ENCODE measurements at regions not wholly inside any gene's neighbourhood (a gene's known extent, or its start where the extent isn't known, plus 50 kb on each side); places are given as distances from the start of the nearest gene placed in this dataset.
A peak's percentile ranks its signal among the peaks of the same experiment; 100 is the strongest.

- TF ChIP-seq PBX2 (CRISPR knock-in tag; IDR thresholded peaks at IDR 0.05; ENCODE audit: low read depth) (no peak), PBX2 (tag; conservative IDR thresholded peaks at IDR 0.05; ENCODE audit: low read depth) (no peak), ZNF280A (IDR thresholded peaks at IDR 0.05; ENCODE audit: low read depth, partially characterized antibody) (no peak), RBM22 (IDR thresholded peaks at IDR 0.05; ENCODE audit: low read depth, low read length, poor library complexity, severe bottlenecking) (no peak)
Observed at GRCh38 chr11:98659431-98659830, 361.3 kb upstream of the CNTN5 start (continued).

DNA sequence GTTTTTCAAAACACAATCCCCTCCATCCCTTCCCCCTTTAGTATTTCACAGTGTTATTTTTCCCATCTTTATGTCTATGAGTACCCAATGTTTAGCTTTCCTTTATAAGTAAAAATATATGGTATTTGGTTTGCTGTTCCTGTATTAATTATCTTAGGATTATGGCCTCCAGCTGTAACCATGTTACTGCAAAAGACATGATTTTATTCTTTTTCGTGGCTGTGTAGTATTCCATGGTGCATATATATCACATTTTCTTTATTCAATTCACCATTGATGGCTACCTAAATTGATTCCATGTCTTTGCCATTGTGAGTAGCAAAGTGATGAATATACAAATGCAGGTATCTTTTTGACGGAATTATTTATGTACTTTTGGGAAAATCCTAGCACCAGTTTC lies 346.4 kb upstream of the CNTN5 start:
- Histone ChIP-seq H3K4me3 (no peak overlapping the region), H3K4me1 (replicated peaks in 1 of 2; ENCODE audit: control insufficient read depth in 2 of 2, insufficient read depth in 2 of 2, low read length in 2 of 2) (no peaks in the 10 kb centered on the region), H3K36me3 (ENCODE audit: control insufficient read depth, insufficient read depth, low read length) (no peaks in the 10 kb centered on the region), H4K20me1 (replicated peaks; ENCODE audit: control insufficient read depth, insufficient read depth, low read length) (no peaks in the 10 kb centered on the region), H3K9me1 (ENCODE audit: control insufficient read depth, insufficient read depth, low read length) (no peaks in the 10 kb centered on the region), H3K4me2 (ENCODE audit: insufficient read depth, low read length) (no peak overlapping the region), H3K79me2 (ENCODE audit: control insufficient read depth, insufficient read depth, low read length) (no peaks in the 10 kb centered on the region), H2AFZ (ENCODE audit: low read depth, low read length) (no peak overlapping the region), H3K27ac (ENCODE audit: extremely low read depth, low read depth, low read length) (no peak overlapping the region), H3K9me3 (replicated peaks; ENCODE audit: control insufficient read depth, insufficient read depth, low read depth, low read length) (no peaks in the 10 kb centered on the region), H3K27me3 (ENCODE audit: control insufficient read depth in 2 of 2, insufficient read depth in 2 of 2, low read length in 2 of 2) (no peaks in the 10 kb centered on the region), H3K9ac (ENCODE audit: insufficient read depth in 1 of 2, low read depth in 2 of 2, low read length in 2 of 2) (no peak overlapping the region)
- no peak for ATAC-seq
- WGBS (ENCODE audit: insufficient coverage, low coverage, missing lambda C conversion rate), result 10% methylated on average over 2 of the region's 2 CpGs
- in situ Hi-C loops (cut with MboI) (no loop called here), intact Hi-C loops (cut with micrococcal nuclease) (no loop called here)
- DNase-seq (ENCODE audit: extremely low read depth in 1 of 4, low spot score in 3 of 4), result no peak
- CTCF ChIA-PET (ENCODE audit: low intra/inter-chr PET ratio), result no interaction called here
- POLR2A ChIA-PET, result no interaction called here
- TF ChIP-seq ZNF146 (CRISPR knock-in tag; IDR thresholded peaks at IDR 0.05; ENCODE audit: unreplicated experiment) (peak; percentile 70), E2F6 (IDR thresholded peaks at IDR 0.05; ENCODE audit: borderline replicate concordance in 1 of 2, extremely low read depth in 1 of 2, insufficient read depth in 1 of 2, insufficient read length in 1 of 2, low read depth in 1 of 2, low read length in 1 of 2, poor library complexity in 1 of 2, severe bottlenecking in 1 of 2) (no peak), RBM25 (IDR thresholded peaks at IDR 0.05; ENCODE audit: low read depth, low read length, severe bottlenecking) (peak; percentile 61), RBM17 (IDR thresholded peaks at IDR 0.05; ENCODE audit: borderline replicate concordance, low read depth, low read length) (no peak)
- BruUV-seq (replicated peaks), result no TSS peak
- FAIRE-seq, result no peak

All from K562 (cell line).